ENCODE measurements at regions not wholly inside any gene's neighbourhood (a gene's known extent, or its start where the extent isn't known, plus 50 kb on each side); places are given as distances from the start of the nearest gene placed in this dataset.

GRCh38 chr14:84167026-84167425, 1362.9 kb upstream of the FLRT2 start:
- H3K4me2 ChIP-seq = no peak overlapping the region
- H2AFZ ChIP-seq = no peak overlapping the region
- no peaks in the 10 kb centered on the region for H3K36me3 ChIP-seq (ENCODE audit: insufficient read depth)
- no peak overlapping the region for H3K27ac Mint-ChIP-seq
- no peaks in the 10 kb centered on the region for H3K27me3 Mint-ChIP-seq (ENCODE audit: insufficient read depth, low read depth, poor library complexity)
- H3K27me3 ChIP-seq (ENCODE audit: insufficient read depth) = no peaks in the 10 kb centered on the region
- H3K4me3 ChIP-seq = no peak overlapping the region
- H3K79me2 ChIP-seq (replicated peaks; ENCODE audit: insufficient read depth) = no peaks in the 10 kb centered on the region
- H3K36me3 Mint-ChIP-seq (ENCODE audit: low read depth) = no peaks in the 10 kb centered on the region
- H3K9me2 ChIP-seq (ENCODE audit: insufficient read depth) = no peaks in the 10 kb centered on the region
- H3K4me1 ChIP-seq (ENCODE audit: insufficient read depth) = no peaks in the 10 kb centered on the region
- TF ChIP-seq EZH2phosphoT487 (IDR thresholded peaks at IDR 0.05; ENCODE audit: unreplicated experiment) (no peak), JUNB (IDR thresholded peaks at IDR 0.05; ENCODE audit: unreplicated experiment) (no peak), ETS1 (IDR thresholded peaks at IDR 0.05) (no peak), STAT1 (IDR thresholded peaks at IDR 0.05; ENCODE audit: unreplicated experiment) (no peak), ZNF331 (CRISPR knock-in tag; IDR thresholded peaks at IDR 0.05; ENCODE audit: low read depth) (no peak), CREB1 (CRISPR knock-in tag; IDR thresholded peaks at IDR 0.05; ENCODE audit: low read depth) (no peak), ZNF114 (CRISPR knock-in tag; IDR thresholded peaks at IDR 0.05) (no peak), EZH2 (IDR thresholded peaks at IDR 0.05; ENCODE audit: low read depth, unreplicated experiment) (no peak), REST (IDR thresholded peaks at IDR 0.05; ENCODE audit: unreplicated experiment) (no peak), NANOG (IDR thresholded peaks at IDR 0.05; ENCODE audit: borderline replicate concordance) (no peak), POLR2AphosphoS5 (IDR thresholded peaks at IDR 0.05; ENCODE audit: low read depth) (no peak)
- TF ChIP-seq, protein P1, sequence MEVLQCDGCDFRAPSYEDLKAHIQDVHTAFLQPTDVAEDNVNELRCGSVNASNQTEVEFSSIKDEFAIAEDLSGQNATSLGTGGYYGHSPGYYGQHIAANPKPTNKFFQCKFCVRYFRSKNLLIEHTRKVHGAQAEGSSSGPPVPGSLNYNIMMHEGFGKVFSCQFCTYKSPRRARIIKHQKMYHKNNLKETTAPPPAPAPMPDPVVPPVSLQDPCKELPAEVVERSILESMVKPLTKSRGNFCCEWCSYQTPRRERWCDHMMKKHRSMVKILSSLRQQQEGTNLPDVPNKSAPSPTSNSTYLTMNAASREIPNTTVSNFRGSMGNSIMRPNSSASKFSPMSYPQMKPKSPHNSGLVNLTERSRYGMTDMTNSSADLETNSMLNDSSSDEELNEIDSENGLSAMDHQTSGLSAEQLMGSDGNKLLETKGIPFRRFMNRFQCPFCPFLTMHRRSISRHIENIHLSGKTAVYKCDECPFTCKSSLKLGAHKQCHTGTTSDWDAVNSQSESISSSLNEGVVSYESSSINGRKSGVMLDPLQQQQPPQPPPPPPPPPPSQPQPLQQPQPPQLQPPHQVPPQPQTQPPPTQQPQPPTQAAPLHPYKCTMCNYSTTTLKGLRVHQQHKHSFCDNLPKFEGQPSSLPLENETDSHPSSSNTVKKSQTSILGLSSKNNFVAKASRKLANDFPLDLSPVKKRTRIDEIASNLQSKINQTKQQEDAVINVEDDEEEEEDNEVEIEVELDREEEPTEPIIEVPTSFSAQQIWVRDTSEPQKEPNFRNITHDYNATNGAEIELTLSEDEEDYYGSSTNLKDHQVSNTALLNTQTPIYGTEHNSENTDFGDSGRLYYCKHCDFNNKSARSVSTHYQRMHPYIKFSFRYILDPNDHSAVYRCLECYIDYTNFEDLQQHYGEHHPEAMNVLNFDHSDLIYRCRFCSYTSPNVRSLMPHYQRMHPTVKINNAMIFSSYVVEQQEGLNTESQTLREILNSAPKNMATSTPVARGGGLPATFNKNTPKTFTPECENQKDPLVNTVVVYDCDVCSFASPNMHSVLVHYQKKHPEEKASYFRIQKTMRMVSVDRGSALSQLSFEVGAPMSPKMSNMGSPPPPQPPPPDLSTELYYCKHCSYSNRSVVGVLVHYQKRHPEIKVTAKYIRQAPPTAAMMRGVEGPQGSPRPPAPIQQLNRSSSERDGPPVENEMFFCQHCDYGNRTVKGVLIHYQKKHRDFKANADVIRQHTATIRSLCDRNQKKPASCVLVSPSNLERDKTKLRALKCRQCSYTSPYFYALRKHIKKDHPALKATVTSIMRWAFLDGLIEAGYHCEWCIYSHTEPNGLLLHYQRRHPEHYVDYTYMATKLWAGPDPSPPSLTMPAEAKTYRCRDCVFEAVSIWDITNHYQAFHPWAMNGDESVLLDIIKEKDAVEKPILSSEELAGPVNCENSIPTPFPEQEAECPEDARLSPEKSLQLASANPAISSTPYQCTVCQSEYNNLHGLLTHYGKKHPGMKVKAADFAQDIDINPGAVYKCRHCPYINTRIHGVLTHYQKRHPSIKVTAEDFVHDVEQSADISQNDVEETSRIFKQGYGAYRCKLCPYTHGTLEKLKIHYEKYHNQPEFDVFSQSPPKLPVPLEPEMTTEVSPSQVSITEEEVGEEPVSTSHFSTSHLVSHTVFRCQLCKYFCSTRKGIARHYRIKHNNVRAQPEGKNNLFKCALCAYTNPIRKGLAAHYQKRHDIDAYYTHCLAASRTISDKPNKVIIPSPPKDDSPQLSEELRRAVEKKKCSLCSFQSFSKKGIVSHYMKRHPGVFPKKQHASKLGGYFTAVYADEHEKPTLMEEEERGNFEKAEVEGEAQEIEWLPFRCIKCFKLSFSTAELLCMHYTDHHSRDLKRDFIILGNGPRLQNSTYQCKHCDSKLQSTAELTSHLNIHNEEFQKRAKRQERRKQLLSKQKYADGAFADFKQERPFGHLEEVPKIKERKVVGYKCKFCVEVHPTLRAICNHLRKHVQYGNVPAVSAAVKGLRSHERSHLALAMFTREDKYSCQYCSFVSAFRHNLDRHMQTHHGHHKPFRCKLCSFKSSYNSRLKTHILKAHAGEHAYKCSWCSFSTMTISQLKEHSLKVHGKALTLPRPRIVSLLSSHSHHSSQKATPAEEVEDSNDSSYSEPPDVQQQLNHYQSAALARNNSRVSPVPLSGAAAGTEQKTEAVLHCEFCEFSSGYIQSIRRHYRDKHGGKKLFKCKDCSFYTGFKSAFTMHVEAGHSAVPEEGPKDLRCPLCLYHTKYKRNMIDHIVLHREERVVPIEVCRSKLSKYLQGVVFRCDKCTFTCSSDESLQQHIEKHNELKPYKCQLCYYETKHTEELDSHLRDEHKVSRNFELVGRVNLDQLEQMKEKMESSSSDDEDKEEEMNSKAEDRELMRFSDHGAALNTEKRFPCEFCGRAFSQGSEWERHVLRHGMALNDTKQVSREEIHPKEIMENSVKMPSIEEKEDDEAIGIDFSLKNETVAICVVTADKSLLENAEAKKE (CRISPR knock-in tag; IDR thresholded peaks at IDR 0.05) = no peak
- TF ChIP-seq, protein P2, sequence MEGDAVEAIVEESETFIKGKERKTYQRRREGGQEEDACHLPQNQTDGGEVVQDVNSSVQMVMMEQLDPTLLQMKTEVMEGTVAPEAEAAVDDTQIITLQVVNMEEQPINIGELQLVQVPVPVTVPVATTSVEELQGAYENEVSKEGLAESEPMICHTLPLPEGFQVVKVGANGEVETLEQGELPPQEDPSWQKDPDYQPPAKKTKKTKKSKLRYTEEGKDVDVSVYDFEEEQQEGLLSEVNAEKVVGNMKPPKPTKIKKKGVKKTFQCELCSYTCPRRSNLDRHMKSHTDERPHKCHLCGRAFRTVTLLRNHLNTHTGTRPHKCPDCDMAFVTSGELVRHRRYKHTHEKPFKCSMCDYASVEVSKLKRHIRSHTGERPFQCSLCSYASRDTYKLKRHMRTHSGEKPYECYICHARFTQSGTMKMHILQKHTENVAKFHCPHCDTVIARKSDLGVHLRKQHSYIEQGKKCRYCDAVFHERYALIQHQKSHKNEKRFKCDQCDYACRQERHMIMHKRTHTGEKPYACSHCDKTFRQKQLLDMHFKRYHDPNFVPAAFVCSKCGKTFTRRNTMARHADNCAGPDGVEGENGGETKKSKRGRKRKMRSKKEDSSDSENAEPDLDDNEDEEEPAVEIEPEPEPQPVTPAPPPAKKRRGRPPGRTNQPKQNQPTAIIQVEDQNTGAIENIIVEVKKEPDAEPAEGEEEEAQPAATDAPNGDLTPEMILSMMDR (conservative IDR thresholded peaks at IDR 0.05; ENCODE audit: low read depth in 2 of 2) = no peak
- H4K20me1 ChIP-seq (replicated peaks; ENCODE audit: insufficient read depth) = no peaks in the 10 kb centered on the region
- no peaks in the 10 kb centered on the region for H3K9me3 Mint-ChIP-seq
- ATAC-seq (no peak), DNase-seq (ENCODE audit: low spot score) (no peak)
- no peaks in the 10 kb centered on the region for H3F3A ChIP-seq (replicated peaks; ENCODE audit: low read depth)
- no peaks in the 10 kb centered on the region; the same call in 2 of the 3 replicates for H3K4me1 Mint-ChIP-seq
- H3K4me3 Mint-ChIP-seq = no peak overlapping the region
- H3K27ac ChIP-seq (ENCODE audit: low read depth) = no peak overlapping the region

Measured in GM23338 (cell line).